GM12892 (cell line): ENCODE measurements at regions not wholly inside any gene's neighbourhood (a gene's known extent, or its start where the extent isn't known, plus 50 kb on each side); places are given as distances from the start of the nearest gene placed in this dataset.

Experiments
- POLR2A ChIP-seq: IDR thresholded peaks from 2 replicates; pipeline ENCODE4 v1.6.1; 2011; ENCODE audit warnings: low read depth, low read length, control low read depth
- POLR2AphosphoS5 ChIP-seq: IDR thresholded peaks from 2 replicates; pipeline ENCODE4 v1.6.1; 2011; ENCODE audit warnings: low read depth, low read length, control low read depth
- TAF1 ChIP-seq: IDR thresholded peaks from 2 replicates; pipeline ENCODE4 v1.6.1; 2011; ENCODE audit warnings: low read depth, mild to moderate bottlenecking, control low read depth, low read length, borderline replicate concordance

- TF ChIP-seq POLR2AphosphoS5 (no peak), POLR2A (no peak), TAF1 (no peak)
These were observed 105.8 kb upstream of the NWD2 start for GRCh38 chr4:37138789-37139188.
